GM15510 (cell line): ENCODE measurements at regions not wholly inside any gene's neighbourhood (a gene's known extent, or its start where the extent isn't known, plus 50 kb on each side); places are given as distances from the start of the nearest gene placed in this dataset.

ENCODE experiments used
- POLR2A ChIP-seq: IDR thresholded peaks from 3 replicates; pipeline ENCODE4 v1.6.1; 2011; ENCODE audit warnings: borderline replicate concordance; ENCODE audit not compliant: insufficient read length; ENCODE audit errors: extremely low read depth

DNA sequence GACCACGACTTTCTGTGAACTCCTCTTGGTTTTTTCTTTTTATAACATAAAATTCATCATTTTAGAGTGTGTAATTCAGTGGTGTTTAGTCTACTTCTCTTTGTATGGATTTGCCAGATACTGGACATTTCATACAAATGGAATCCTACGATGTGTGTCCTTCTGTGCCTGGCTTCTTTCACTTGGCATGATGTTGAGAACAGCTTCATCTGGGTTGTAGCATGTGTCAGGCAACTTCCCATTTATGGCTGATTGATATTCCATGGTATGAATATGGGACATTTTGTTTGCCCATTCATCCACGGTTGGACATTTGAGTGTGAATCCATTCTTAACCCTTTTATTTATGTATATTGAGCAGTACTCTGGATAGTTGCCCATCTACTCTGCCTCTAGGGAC, 82.7 kb upstream of the KLF13 start:
- no peak for TF ChIP-seq POLR2A

DNA sequence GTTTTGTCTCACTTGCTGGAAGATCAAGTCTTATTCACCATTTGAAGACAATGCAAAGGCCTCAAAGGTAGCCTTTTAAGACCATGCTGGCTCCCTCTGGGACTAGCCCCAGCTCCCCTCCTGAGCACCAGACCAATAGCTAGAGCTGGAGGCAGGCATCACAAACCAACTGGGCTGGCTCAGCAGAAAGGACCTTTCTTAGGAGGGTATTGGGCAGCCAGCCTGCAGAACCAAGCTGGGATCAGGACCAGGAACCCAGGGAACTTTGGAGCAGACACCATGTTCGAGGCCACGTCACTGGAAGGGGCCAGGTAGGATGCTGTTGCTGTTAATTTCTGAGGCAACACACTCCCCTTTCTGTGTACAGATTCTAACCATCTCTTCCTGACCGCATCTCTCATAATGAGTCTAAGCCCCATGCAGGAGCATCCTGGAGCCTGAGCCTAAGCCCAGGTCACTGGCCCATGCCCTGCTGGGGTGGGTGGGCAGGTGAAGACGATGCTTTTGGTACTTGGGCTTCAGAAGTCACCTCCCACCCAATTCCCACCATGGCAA, 81.4 kb upstream of the KLF13 start:
- no peak for TF ChIP-seq POLR2A

DNA sequence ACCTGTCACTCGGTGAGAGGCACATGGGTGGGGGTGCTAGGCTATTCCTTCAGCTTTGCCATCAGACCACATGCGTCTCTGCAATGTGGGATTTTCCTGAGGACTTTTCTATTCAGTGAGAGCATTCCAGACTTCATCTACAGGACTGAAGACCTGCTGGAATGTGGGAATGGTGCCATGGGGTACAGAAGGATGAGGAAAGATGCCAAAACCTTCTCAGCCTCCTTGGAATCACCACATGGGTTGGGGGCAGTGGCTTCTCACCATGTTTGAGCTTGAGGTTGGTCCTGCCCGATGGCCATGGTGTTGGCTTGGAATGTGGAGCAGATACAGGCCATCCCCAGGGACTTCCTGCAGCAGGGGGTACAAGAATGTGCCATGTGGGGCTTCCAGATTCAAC, 80.9 kb upstream of the KLF13 start:
- no peak for TF ChIP-seq POLR2A

DNA sequence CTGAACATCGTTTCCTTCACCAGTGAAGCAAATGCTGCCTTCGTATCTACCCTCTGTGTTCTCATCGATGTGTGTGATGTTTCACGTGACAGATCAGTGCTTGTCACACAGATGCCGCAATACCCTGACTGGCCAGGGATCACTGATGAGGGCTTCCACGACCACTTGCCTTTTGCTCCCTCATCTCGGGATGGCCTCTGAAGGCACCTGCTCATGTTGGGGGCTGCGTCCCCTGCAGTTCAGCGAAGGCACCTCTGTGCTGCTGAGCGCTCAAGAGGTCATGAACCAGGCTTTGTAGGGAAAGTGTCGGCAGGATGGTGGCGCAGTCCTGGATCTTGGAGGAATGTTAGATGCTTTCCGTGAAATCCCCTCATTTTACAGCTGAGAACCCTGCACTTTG, 79.2 kb upstream of the KLF13 start:
- TF ChIP-seq POLR2A, result no peak

DNA sequence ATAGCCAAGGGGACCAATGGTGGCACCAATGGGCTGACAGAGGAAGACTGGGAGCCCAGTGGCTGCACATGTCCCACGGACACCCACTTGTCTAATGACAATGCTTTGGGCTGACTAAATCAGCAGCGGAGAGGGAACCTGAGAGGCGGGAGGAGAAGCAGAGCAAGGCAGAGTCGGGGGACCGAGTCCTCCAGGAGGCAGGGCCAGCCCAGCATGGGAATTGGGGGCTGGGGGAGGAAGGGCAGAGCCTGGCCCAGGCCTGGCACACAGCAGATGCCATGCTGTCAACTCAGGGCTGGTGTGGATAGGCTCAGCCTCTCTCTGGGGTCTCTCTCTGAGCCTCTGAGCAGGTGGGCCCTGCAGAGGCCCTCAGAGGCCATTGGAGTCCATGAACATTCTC, 78.4 kb upstream of the KLF13 start:
- TF ChIP-seq POLR2A, result no peak

DNA sequence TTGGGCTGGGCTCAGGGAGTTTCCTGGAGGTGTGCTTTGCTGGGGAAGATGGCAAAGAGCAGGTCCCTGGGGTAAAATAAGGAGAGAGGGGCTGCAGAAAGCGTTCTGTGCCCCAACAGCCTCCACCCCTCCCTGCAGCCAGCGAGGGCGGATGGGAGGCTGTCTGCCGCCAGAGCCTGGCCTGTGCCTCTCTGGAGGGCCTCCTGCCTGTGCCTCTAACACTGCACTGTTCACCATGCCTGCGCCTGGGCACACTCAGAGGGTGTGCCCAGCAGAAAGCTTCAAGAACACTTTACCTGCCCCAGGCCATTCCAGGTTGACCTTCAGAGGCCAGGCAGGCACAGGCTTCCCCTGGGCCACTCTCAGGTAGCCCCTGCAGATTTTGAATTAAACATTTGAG, 77.7 kb upstream of the KLF13 start:
- TF ChIP-seq POLR2A, result no peak

DNA sequence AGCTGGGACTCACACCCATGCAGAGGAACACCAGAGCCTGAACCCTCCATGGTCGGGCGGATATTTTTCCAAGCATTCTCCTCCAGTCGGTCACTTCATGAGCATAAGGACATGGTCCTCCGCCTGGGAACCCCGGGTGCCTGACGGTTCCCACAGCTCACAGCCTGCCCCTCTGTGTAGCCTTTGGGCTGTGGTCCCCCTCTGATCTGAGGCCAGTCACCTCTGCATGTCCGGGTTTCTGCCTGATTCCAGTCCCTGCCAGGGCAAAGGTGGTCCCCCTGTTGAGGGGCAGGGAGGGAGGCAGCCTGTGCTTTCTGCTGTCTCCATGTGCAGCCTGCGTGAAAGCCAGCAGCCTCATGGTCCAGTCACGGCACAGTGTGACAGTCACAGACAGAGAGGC, 76.6 kb upstream of the KLF13 start:
- TF ChIP-seq POLR2A, result no peak

DNA sequence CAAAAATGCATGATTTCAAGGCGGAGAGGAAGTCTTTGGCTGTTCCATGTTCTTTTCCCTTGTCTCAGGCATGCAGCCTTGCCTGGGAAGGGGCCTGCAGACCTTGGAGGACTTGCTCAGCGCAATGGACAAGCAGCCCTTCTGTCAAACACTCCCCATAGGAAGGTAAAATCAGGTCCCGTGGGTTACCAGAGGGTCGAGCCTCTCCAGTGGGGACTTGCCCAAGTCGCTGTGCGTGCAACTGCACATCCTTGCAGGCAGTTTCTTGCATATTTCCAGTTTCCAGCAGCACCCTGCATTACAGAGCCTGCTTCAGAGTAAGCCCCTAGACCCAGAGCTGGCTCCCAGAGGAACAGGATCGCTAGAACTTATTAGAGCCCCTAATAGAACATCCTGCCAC, 75.5 kb upstream of the KLF13 start:
- no peak for TF ChIP-seq POLR2A

DNA sequence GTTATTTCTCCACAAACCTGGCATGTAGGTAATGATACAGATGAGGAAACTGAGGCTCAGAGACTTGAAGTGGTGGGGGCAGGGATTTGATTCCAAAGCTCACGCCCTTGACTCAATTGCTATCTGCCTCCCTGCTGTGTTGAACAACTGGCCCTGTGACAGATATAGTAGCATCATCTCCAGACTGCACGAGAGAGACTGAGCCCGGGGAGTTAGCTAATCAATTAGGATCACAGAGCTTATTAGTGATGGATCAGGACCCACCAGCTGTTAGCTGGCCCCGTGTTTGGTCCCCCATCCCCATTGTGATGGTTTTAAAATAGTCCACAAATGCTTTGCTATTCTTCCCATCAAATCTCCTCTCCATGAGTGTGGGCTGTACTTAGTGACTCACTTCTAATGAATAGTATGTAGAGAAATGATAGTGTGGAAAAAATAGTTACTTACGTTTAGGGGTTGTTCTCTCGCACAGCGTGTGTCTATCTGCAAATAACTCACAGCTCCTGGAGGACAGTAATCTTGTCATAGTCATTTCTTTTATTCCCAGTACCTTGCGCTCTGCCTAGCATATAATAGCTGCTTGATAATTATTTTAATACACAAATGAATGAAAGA, 74.4 kb upstream of the KLF13 start:
- no peak for TF ChIP-seq POLR2A

DNA sequence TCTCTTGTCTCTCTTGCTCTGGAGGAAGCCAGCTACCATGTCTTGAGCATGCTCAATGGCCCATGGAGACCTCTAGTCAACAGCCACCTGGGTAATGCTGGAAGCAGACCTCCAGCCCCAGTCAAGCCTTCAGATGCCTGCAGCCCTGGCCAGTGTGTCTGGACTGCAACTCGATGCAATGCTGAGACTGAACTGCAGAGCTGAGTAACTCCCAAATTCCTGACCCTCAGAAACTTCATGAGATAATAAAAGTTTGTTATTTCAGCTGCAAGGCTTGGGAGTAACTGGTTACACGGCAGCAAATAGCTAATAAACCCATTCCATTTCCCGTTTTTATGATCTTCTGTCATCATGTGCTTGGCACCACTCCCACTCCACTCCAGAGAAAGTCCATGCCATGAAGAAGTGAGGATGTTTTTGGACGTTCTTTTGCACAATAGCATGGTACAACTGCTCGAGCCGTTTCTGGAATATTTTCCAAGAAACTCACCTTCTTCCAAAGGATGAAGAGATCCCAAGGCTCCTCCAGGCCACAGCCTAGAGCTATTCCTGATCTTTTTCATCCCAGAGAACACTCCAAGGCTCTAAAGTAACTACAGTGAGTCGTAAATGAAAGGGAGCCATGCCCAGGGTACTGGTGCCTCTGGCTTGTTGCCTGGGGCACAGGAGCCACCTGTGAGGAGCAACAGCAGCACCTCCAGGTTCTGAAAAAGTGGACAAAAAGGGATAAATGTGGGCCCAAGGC, 72.0 kb upstream of the KLF13 start:
- TF ChIP-seq POLR2A, result no peak

DNA sequence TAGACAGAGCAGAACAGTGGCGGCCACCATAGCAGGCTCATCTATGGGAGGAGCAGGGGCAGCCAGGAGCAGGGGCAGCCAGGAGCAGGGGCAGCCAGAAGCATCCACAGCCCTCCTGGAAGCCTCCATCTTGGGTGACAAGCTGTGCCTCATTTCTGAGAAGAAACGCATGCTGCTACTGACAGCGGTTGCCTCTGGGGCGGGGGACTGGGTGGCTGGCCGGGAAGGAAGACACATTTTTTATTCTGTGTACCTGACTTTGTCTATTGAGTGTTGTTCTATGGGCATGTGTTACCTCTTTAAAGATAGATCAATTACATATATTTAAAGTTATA, 71.5 kb upstream of the KLF13 start:
- no peak for TF ChIP-seq POLR2A

DNA sequence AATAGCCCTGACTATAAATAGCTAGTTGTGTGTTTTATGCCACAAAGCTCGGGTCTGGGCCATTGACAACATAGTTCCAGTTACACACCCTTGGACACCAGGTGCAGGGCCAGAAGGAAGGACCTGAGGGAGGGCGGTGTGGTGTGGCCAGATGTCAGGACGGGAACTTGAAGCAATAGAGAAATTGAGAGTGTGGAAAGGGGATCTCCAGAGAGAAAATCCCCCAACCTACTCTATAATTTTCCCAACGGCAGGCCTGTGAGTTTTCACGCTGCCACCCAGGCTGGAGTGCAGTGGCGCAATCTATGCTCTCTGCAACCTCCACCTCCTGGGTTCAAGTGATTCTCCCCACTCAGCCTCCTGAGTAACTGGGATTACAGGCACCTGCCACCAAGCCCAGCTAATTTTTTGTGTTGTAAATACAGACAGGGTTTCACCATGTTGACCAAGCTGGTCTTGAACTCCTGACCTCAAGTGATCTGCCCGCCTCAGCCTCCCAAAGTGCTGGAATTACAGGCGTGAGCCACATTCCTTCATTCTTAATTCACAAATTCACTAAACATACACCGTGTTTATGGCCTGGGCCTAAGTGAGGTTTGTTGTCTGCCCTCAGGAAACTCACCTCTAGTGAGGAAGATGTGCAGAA, 70.8 kb upstream of the KLF13 start:
- TF ChIP-seq POLR2A, result peak; percentile 7

DNA sequence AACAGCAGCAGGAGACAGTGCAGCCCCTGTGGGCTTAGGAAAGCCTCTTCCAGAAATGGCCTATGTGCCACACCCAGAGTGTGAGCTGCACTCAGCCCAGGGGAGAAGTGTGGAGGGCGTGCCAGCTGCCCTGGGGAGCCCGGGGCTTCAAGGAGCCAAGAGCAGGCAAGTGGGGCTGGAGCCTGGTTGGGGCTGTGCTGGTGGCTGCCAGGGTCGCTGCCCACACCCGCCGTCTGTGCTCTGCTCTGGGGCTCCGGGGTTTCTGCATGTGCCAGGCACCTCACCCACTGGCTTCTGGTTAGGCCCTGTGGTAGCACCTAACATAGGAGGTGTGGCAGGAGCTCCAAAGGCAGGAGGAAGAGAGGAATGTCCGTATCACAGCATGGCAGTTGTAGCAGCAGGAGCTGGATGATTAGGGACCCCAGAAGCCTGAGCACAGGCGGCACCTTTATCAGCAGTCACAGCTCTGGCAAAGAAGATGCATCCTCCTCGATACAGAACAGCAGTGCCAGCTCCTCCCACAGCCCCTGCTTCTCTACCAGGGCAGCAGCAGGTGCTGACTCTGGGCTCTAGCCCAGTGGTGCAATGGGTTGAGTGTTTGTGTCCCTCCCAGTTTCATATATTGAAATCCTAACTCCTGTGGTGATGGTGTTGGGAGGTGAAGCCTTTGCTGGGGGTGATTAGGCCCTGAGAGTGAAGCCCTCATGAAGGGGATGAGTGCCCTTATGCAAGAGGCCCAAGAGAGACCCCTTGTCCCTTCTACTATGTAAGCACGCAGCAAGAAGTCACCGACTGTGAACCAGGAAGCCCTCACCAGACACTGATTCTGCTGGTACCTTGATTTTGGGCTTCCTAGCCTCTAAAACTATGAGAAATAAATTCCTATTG, 70.0 kb upstream of the KLF13 start:
- TF ChIP-seq POLR2A, result peak; percentile 3

DNA sequence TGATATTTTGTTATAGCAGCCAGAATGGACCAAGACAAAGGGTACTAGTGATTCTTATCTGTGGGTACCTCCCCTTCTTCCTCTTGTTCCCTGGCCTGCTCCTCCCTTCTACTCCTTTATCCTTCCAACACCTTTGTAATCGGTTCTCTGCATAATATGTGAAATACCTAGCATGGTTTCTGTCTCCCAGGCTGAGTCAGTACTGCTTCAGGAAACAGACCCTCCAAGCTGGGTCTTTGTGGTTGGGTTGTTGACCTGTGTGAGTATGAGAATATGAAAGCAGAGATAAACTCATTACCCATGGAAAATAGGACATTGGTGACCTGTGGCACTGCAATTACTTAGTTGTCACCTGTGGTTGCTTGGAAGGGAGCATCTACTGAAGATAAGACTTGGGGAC, 69.3 kb upstream of the KLF13 start:
- no peak for TF ChIP-seq POLR2A

DNA sequence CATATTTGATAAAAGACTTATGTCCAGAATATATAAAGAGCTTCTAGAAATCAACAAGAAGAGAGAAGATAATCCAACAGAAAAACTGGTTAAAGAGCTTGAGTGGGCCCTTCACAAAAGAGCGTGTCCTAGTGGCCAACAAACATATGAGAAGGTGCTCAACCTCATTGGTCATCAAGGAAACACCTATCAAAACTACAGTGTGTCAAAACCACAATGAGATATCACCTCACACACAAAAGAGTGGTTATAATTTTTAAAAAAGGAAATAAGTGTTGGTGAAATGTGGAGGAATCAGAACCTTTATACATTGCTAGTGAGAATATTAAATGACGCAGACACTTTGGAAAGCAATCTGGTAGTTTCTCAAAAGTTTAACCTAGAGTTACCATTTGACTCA, 68.4 kb upstream of the KLF13 start:
- no peak for TF ChIP-seq POLR2A

DNA sequence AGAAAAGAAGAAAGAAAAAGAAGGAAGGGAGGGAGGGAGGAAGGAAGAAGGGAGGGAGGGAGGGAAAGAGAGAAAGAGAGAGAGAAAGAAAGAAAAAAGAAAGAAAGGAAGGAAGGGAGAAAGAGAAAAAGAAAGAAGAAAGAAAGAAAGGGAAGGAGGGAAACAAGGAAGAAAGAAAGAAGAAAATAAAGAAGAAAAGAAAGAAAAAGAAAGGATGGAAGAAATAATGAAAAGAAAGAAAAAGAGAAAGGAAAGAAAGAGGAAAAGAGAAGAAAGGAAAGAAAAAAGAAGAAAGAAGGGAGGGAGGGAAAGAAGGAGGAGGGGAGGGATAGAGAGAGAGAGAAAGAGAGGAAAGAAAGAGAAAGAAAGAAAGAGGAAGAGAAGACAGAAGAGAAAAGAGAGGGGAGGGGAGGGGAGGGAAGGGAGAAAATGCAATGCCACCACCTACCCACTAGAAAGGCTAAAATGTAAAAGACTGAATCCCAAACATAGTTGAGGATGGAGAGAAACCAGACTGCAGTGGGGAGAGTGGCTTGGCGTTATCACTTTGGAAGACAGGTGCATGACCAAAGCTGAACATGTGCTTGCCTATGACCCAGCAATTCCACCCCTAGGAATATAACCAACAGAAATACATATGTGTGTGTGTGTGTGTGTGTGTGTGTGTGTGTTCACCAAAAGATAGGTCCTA, 66.9 kb upstream of the KLF13 start:
- TF ChIP-seq POLR2A, result no peak
